ENCODE measurements at regions not wholly inside any gene's neighbourhood (a gene's known extent, or its start where the extent isn't known, plus 50 kb on each side); places are given as distances from the start of the nearest gene placed in this dataset.

DNA sequence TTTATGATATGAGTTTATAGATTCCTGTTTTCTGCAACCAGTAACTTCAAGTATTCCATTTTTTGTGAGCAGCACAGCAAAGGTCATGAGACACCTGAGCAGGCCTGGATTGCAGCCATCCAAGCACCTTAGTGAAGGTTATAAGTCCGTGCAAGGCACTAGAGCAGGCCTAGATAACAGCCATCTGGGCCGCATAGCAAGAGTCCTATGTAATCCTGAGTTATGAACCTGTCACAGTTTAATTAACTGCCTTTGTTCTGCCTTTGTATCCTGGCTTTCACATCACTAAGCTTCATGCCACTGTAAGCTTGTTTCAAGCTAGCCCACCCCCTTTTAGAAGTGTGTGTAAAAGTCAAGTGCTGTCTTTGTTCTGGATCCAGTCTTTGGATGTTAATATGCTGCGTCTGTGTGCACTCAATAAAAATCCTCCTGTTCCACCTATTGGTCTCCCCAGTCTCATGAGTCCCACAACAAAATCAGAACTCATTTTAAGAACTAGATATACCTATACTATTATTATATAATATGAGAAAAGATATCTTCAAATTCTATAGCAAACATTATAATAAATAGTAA lies 556.2 kb upstream of the CHRM3 start:
- no peak for DNase-seq (ENCODE audit: low read depth)
- no peak overlapping the region for H3K4me3 ChIP-seq (ENCODE audit: low read depth, low read length)
- TF ChIP-seq, protein P1, sequence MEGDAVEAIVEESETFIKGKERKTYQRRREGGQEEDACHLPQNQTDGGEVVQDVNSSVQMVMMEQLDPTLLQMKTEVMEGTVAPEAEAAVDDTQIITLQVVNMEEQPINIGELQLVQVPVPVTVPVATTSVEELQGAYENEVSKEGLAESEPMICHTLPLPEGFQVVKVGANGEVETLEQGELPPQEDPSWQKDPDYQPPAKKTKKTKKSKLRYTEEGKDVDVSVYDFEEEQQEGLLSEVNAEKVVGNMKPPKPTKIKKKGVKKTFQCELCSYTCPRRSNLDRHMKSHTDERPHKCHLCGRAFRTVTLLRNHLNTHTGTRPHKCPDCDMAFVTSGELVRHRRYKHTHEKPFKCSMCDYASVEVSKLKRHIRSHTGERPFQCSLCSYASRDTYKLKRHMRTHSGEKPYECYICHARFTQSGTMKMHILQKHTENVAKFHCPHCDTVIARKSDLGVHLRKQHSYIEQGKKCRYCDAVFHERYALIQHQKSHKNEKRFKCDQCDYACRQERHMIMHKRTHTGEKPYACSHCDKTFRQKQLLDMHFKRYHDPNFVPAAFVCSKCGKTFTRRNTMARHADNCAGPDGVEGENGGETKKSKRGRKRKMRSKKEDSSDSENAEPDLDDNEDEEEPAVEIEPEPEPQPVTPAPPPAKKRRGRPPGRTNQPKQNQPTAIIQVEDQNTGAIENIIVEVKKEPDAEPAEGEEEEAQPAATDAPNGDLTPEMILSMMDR (conservative IDR thresholded peaks at IDR 0.05; ENCODE audit: low read depth, low read length) = no peak

DNA sequence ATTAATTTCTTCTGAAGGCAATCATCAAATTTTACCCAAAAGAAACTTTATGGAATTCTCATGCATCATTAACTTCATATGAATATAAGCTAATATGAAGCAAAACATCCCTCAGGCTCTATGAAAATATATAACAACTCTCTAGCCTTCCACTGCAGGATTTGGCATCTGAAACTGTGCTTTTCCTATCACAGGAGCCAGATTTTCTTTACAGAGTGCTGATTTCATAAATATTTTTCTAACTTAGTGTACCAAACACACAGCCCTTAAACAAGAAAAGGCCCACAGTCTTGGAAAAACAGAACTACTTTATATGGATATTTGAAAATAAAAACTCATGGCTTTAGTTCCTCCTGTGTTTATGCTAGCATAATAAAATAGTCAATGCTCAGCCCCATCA lies 559.5 kb upstream of the CHRM3 start:
- H3K4me3 ChIP-seq (ENCODE audit: low read depth, low read length) = no peak overlapping the region
- TF ChIP-seq, protein P1 (conservative IDR thresholded peaks at IDR 0.05; ENCODE audit: low read depth, low read length) = no peak
- no peak for DNase-seq (ENCODE audit: low read depth)

DNA sequence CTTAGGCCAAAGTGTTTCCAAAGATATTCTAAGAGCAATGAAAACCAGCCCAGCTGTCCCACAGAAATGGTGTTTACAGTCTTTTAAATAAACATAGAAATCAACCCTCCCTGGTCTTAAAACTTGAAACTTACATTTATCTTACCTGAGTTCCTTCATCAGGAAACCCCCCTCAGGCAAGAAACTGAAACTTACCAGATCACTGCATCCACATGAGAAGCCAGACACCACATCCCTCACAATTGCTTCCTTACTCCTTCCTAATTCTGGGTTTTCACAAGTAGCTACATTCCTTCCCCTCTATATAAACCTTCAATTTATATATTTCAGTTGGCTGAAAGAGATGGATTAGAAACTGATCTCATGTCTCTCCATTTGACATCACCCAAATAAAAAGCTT lies 563.0 kb upstream of the CHRM3 start:
- H3K4me3 ChIP-seq (ENCODE audit: low read depth, low read length) = no peak overlapping the region
- TF ChIP-seq, protein P1 (conservative IDR thresholded peaks at IDR 0.05; ENCODE audit: low read depth, low read length) = no peak
- no peak for DNase-seq (ENCODE audit: low read depth)

DNA sequence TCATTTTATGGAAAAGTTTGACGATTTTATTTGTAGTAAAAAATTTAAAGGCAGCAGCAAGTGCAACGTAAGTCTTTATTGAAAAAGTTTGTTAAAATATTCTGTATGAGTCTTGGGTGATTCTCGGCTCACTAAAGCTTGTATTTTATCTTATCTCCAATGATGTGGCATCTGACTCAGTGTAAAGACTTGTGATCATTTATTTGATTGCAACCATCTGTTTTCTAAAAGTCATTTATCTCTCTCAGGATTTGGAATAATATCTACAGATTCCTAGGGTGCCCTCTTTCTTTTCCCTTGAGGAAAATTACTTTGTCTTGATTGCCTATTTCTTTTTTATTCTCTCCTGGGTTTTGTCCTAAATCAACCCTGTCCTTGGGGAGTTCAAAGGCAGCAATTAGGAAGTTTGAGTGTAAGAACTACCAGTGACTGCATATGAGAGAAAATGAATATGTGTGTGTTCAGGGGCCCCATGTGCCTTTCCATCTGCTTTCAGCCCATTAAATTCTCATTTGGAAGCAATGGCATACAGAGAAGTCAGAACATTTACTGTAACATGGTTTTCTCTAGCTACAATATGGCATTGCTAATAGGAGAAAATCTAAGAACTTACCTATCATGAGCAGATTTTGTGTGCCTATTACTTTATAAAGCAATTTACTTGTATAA lies 575.0 kb upstream of the CHRM3 start:
- no peak overlapping the region for H3K4me3 ChIP-seq (ENCODE audit: low read depth, low read length)
- TF ChIP-seq, protein P1 (conservative IDR thresholded peaks at IDR 0.05; ENCODE audit: low read depth, low read length) = no peak
- DNase-seq (ENCODE audit: low read depth) = no peak

DNA sequence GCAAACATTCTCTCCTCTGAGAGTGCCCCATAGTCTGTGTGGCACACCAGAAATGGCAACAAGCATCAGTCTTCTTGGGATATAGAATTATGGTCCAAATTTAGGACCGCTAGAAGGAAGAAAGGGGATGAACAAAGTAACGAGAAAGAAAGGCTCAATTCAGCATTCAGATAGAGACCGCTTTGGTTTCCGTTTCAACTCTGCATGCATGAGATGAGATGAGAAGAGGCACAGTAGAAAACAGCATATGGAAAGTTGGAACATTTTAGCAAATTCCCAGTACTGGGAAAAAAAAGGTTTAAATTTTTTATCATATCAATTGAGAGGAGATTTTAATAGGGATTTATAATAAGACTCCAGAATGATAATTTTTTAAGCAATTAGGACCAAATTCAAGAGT lies 595.5 kb upstream of the CHRM3 start:
- no peak overlapping the region for H3K4me3 ChIP-seq (ENCODE audit: low read depth, low read length)
- TF ChIP-seq, protein P1 (conservative IDR thresholded peaks at IDR 0.05; ENCODE audit: low read depth, low read length) = no peak
- no peak for DNase-seq (ENCODE audit: low read depth)

DNA sequence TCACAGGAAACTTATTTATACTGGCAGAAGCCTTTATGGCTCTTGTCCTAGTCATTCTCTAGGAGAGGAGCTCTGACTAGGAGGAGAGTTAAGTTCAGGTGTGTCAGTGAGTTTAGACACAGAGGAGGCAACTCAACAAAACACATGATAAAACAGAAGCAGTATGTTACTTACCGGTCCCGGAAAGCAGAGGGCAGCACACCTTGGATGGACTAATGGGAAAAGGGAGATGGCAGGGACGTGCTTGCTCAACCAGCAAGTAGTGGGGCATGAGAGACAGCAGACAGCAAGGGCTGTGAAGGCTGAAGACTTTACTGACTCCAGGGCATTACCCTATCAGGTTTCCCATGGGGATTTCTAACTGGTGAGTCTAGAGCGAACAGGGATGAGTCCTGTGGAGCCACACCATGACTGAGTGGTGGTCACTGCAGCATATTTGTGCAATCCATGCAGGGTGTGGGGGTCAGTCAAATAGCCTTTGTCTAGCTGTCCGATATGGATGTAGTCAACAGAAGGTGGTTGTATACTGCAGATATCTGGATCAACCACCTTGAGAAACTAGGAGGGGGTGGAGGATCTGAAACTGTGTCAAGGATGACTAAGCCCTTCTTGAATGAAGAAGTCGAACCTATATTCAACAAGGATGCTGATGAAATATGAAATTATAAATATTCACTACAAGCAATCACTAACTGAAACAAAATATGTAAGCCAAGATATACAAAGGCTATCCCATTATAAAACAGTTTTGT lies 596.3 kb upstream of the CHRM3 start:
- TF ChIP-seq, protein P1 (conservative IDR thresholded peaks at IDR 0.05; ENCODE audit: low read depth, low read length) = no peak
- no peak overlapping the region for H3K4me3 ChIP-seq (ENCODE audit: low read depth, low read length)
- no peak for DNase-seq (ENCODE audit: low read depth)

Data from epithelial cell of proximal tubule (primary cell).